ENCODE measurements at regions not wholly inside any gene's neighbourhood (a gene's known extent, or its start where the extent isn't known, plus 50 kb on each side); places are given as distances from the start of the nearest gene placed in this dataset.

- TF ChIP-seq CTCF (IDR thresholded peaks at IDR 0.05; ENCODE audit: insufficient read depth, low read depth, low read length), result no peak
- no peak for TF ChIP-seq EZH2 (IDR thresholded peaks at IDR 0.05; ENCODE audit: insufficient read depth, low read length)
Observed at GRCh38 chr13:107736170-107736569, 479.2 kb downstream of the LIG4 start.

Data from astrocyte (in vitro differentiated cells and primary cell).